Activated naive CD8-positive, alpha-beta T cell treated with anti-CD3 and anti-CD28 coated beads, Interleukin-2, amount 10 ng/mL, durations not matched to agents 7 days and 5 days (primary cell): ENCODE measurements at regions not wholly inside any gene's neighbourhood (a gene's known extent, or its start where the extent isn't known, plus 50 kb on each side); places are given as distances from the start of the nearest gene placed in this dataset.

Source experiments
- ATAC-seq: fragments of 150-1000 bp; cut with Tn5 transposase; one replicate; pipeline ENCODE4 v1.10.0; 2021; ENCODE audit warnings: low read depth, moderate library complexity
- POLR2A ChIA-PET: fragments of 350-600 bp; sonication (Branson Sonifier 250); formaldehyde crosslinking; loops from one replicate; lab custom pipeline; 2021; ENCODE audit warnings: antibody characterized with exemption; lab: Charles Lee
- DNase-seq: peaks from one replicate; pipeline ENCODE4 v3.0.0; 2021
- H3K27ac Mint-ChIP-seq: one replicate; pipeline ENCODE4 v1.8.0; 2022; ENCODE audit warnings: mild to moderate bottlenecking, mixed read lengths
- H3K27me3 Mint-ChIP-seq: one replicate; pipeline ENCODE4 v1.8.0; 2022; ENCODE audit warnings: mild to moderate bottlenecking, moderate library complexity, mixed read lengths
- H3K36me3 Mint-ChIP-seq: one replicate; pipeline ENCODE4 v1.8.0; 2021; ENCODE audit warnings: mild to moderate bottlenecking, mixed read lengths
- H3K4me1 Mint-ChIP-seq: one replicate; pipeline ENCODE4 v1.8.0; 2021; ENCODE audit warnings: mixed read lengths
- H3K4me3 Mint-ChIP-seq: one replicate; pipeline ENCODE4 v1.8.0; 2022; ENCODE audit warnings: mild to moderate bottlenecking, moderate library complexity, mixed read lengths
- H3K9me3 Mint-ChIP-seq: one replicate; pipeline ENCODE4 v1.8.0; 2021; ENCODE audit warnings: mixed read lengths

DNA sequence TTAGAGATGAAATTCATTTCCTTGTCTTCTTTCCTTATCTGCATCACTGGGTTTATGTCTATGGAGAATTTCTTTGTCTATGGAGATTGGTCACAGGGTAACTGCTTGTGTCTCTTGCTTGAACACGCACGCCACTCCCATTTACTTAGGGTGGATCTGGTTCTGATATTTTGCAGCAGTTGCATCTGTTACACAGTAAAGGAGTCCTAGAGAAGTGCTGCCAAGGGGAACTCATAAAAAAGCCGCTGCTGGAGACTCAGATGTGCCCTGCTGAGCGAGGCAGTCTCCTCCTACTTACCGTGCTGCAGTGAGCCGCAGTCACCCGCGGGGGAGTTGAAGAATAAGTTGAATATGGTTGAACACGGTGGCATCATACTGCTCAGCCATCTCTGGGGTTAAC is 105.2 kb upstream of the KLHL25 start:
- H3K4me3 Mint-ChIP-seq, result no peak overlapping the region
- POLR2A ChIA-PET, result no interaction called here
- H3K27ac Mint-ChIP-seq, result no peak overlapping the region
- no peaks in the 10 kb centered on the region for H3K36me3 Mint-ChIP-seq
- no peaks in the 10 kb centered on the region for H3K9me3 Mint-ChIP-seq
- H3K4me1 Mint-ChIP-seq, result no peaks in the 10 kb centered on the region
- ATAC-seq (no peak), DNase-seq (no peak)
- H3K27me3 Mint-ChIP-seq, result peaks cover 27% of the 10 kb centered on the region

DNA sequence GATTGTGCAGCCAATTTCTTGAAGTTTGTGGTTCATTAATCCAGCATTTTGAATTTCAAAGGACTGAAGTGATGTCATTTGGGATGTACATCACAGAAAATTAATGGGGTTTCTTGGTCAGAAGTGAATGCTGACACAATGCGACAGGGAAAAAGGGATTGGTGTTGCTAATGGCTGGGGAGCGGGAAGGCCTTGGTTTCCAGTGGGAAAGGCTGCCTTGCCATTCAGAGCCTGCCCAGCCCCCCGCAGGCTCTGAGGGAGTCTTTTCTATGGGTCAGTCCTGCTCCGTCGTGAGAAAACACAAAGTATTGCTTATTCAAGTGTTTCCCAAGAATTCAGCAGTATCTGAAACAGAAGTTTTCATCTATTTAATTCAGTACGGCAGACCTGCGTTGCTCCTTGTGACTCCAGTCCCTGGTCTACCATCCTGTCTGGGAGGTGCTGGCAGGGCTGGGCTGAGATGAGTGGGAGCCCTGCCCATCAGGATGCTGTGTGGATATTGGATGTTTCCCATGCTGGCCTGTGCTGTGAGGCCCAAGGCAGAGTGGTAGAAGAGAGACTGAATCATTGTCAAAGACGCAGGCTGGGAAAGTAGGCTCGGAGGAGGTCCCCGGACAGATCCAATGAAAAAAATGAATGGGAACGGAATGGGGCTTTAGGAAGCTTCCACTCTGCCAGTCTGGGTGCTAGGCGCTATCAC is 111.2 kb upstream of the KLHL25 start:
- Mint-ChIP-seq H3K27ac (no peak overlapping the region), H3K9me3 (no peaks in the 10 kb centered on the region), H3K36me3 (no peaks in the 10 kb centered on the region), H3K27me3 (peaks cover 18% of the 10 kb centered on the region), H3K4me3 (no peak overlapping the region), H3K4me1 (no peaks in the 10 kb centered on the region)
- no peak for ATAC-seq
- no peak for DNase-seq
- POLR2A ChIA-PET, result no interaction called here

DNA sequence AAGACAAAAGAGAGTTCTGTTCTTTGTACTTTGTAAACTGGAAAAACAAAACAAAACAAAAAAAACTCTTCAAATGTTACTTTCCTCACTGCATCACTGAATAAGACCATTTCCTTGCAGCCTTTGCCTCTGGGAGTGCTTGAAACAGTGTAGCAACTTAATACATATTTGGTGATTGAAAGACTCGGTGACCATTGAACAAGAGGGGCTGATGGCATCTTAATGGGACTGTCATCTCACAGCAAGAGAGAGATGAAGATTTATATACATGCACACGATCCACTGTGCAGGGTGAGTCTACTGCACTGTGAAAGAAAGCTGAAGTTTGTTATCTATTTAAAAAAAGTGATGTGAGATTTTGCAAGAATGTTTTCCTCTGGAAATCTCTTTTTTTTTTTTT is 111.9 kb upstream of the KLHL25 start:
- no peak for ATAC-seq
- no peak overlapping the region for H3K27ac Mint-ChIP-seq
- DNase-seq, result no peak
- H3K27me3 Mint-ChIP-seq, result peaks cover 19% of the 10 kb centered on the region
- H3K4me1 Mint-ChIP-seq, result no peaks in the 10 kb centered on the region
- H3K36me3 Mint-ChIP-seq, result no peaks in the 10 kb centered on the region
- H3K4me3 Mint-ChIP-seq, result no peak overlapping the region
- no peaks in the 10 kb centered on the region for H3K9me3 Mint-ChIP-seq
- POLR2A ChIA-PET, result no interaction called here

DNA sequence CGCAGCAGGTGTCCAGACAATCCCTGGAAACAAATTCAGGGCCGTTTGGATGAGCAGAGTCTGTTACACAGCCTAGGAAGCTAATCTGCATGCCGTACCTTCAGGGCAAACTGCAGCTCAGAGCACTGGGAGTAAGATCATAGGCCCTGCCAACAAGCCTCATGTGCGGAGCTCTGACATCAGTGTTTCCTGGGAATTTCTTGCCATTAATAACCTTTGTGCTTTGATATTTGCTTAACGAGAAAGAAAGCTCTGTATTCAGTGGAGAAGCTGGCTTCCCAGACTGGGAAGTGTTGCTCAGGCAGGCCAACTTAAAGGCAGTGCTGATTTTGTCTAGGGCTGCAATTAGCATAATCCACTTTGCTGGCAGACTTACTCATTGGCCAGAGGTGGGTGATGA is 116.1 kb upstream of the KLHL25 start:
- H3K4me3 Mint-ChIP-seq, result no peak overlapping the region
- no peaks in the 10 kb centered on the region for H3K36me3 Mint-ChIP-seq
- POLR2A ChIA-PET, result no interaction called here
- H3K4me1 Mint-ChIP-seq, result no peaks in the 10 kb centered on the region
- DNase-seq (no peak), ATAC-seq (no peak)
- H3K27ac Mint-ChIP-seq, result no peak overlapping the region
- H3K9me3 Mint-ChIP-seq, result no peaks in the 10 kb centered on the region
- peaks cover 8% of the 10 kb centered on the region for H3K27me3 Mint-ChIP-seq

DNA sequence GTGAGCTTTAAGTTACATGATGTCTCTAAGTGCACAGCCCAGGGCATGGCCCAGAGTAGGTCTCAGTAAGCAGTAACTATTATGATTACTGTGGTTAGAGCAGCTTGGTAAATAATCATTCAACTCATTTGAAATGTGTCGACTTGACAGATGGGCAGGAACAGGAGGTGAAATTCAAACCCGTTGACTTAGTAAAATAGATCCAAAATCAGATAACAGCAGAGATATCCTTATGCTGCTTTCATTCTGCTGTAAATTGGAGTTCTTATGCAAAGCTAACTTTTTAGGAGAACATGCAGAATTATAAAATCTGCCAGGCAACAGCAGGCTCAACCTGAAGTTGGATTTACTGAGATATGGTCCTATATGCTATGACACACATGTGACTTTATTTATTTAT is 118.7 kb upstream of the KLHL25 start:
- no peak overlapping the region for H3K27ac Mint-ChIP-seq
- ATAC-seq (no peak), DNase-seq (no peak)
- POLR2A ChIA-PET, result no interaction called here
- H3K27me3 Mint-ChIP-seq, result peaks cover 20% of the 10 kb centered on the region
- H3K9me3 Mint-ChIP-seq, result no peaks in the 10 kb centered on the region
- no peaks in the 10 kb centered on the region for H3K36me3 Mint-ChIP-seq
- H3K4me1 Mint-ChIP-seq, result no peaks in the 10 kb centered on the region
- no peak overlapping the region for H3K4me3 Mint-ChIP-seq

DNA sequence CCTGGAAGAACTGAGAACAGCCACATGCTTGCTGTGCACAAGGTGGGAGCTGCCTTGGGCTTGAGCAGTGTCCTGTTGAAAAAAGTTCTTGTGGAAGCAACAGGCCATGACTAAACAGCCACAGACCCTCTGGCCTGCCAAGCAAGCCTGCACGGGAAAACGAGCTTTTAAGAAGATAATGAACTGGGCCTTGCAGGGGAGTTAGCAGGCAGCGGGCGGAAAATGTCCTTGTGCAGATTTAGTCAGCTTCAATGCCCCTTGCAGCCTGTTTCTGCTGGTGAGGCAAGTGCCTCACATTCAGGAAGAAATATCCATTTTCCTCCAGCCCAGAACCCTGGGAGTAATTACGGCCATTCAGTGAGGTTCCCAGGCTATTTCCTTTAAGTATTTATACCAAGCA is 126.2 kb upstream of the KLHL25 start:
- no peak for DNase-seq
- Mint-ChIP-seq H3K36me3 (no peaks in the 10 kb centered on the region), H3K27me3 (peaks cover 21% of the 10 kb centered on the region), H3K4me3 (no peak overlapping the region), H3K27ac (no peak overlapping the region), H3K4me1 (no peaks in the 10 kb centered on the region), H3K9me3 (no peaks in the 10 kb centered on the region)
- POLR2A ChIA-PET, result no interaction called here
- ATAC-seq, result no peak

DNA sequence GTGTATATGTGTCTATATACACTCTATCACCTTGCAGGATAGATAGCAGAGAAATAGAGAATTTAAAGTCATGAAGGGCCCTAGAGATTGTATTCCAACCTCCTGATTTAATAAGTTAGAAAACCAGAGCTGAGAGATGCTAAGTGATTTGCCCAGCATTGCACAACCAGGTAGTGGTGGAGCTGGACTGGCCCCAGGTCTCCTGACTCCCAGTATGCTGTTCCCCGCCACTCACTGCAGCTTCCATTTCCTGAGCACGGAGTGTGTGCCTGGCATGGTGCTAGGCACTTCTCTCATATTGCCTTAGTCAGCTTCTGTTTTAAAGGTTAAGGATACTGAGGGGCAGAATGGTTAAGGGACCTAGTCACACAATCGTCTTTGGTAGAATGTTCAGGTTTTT is 129.4 kb upstream of the KLHL25 start:
- no peak for DNase-seq
- POLR2A ChIA-PET, result no interaction called here
- ATAC-seq, result no peak

DNA sequence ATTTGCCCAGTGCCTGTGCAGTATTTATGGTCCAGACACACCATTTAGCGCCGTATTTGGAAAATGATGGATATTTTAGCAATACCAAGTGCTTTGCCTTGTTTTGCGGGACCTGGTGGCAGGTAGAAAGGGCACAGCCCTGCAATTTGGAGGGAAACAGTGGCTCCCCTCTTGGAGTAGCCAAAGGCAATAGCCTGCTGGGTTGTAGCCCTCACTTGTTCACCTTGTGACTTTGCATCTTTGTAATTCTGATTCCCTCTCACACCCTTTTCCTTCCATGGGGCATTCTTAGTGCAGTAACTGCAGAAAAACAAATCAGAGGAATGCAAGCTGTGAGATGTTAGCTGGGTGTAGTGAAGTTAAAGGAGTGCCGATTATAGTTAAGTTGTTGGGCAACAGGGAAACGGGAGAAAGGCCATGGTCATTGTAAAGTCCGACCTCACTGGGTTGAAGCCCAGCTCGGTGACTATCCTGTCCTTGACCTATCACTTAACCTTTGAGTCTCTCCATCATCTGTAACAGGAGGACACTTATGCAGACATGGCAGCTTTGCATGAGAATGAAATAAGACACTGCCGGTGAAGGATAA is 131.0 kb upstream of the KLHL25 start:
- peaks cover 11% of the 10 kb centered on the region for H3K27me3 Mint-ChIP-seq
- no peak overlapping the region for H3K27ac Mint-ChIP-seq
- no peaks in the 10 kb centered on the region for H3K36me3 Mint-ChIP-seq
- H3K4me3 Mint-ChIP-seq, result no peak overlapping the region
- DNase-seq (no peak), ATAC-seq (no peak)
- POLR2A ChIA-PET, result no interaction called here
- H3K9me3 Mint-ChIP-seq, result no peaks in the 10 kb centered on the region
- no peaks in the 10 kb centered on the region for H3K4me1 Mint-ChIP-seq

More for the DNA sequence above, 129.4 kb upstream of the KLHL25 start:
- no peak overlapping the region for H3K4me3 Mint-ChIP-seq
- peaks cover 10% of the 10 kb centered on the region for H3K27me3 Mint-ChIP-seq
- H3K9me3 Mint-ChIP-seq, result no peaks in the 10 kb centered on the region
- H3K36me3 Mint-ChIP-seq, result no peaks in the 10 kb centered on the region
- H3K27ac Mint-ChIP-seq, result no peak overlapping the region
- H3K4me1 Mint-ChIP-seq, result no peaks in the 10 kb centered on the region

DNA sequence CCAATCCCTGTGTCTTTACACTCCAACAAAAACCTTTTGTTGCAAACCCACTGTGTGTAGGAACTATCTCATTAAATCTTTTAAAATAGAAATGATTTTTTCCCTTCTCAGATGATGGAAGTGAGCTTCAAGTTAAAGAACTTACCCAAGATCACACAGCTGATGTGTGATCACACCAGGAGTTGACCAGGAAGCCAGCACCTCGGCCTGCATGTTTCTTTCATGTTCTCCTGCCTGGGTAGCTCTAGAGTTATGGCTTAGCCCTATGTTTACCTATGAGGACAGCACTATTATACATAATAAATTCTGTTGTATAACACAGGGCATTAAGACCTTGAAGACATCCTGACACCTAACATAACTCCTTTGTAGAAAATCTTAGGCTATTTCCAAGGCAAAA is 132.1 kb upstream of the KLHL25 start:
- H3K4me3 Mint-ChIP-seq, result no peak overlapping the region
- no peaks in the 10 kb centered on the region for H3K9me3 Mint-ChIP-seq

DNA sequence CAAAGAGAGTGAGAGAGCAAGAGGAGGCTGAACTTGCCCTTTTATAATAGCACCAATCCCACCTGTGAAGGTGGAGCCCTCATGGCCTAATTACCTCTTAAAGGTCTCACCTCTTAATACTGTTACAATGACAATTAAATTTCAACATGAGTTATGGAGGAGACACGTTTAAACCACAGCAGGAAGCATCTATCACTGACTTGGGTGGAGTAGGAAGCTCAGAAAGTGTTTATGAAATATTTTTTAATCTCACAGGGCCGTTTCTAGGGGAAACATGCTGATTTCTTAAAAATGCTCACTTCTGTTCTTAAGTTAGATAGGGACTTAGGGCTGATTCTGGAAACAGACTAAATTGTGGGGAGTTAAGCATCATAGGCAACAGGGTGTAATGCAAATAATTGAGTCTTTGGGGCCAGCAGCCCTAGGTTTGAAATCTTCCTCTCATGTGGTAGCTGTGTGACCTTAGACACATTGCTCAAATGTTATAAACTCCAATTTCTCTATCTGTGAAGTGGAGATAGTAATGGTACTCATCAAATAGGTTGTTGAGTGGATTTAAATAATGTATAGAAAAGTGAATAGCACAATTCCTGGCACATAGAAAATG is 133.3 kb upstream of the KLHL25 start:
- ATAC-seq, result no peak
- no peaks in the 10 kb centered on the region for H3K4me1 Mint-ChIP-seq
- no peaks in the 10 kb centered on the region for H3K9me3 Mint-ChIP-seq
- no peaks in the 10 kb centered on the region for H3K36me3 Mint-ChIP-seq
- H3K4me3 Mint-ChIP-seq, result no peak overlapping the region
- no peak for DNase-seq
- peaks cover 11% of the 10 kb centered on the region for H3K27me3 Mint-ChIP-seq
- no peak overlapping the region for H3K27ac Mint-ChIP-seq
- POLR2A ChIA-PET, result no interaction called here

More for the DNA sequence above, 132.1 kb upstream of the KLHL25 start:
- Mint-ChIP-seq H3K27ac (no peak overlapping the region), H3K4me1 (no peaks in the 10 kb centered on the region), H3K27me3 (peaks cover 11% of the 10 kb centered on the region), H3K36me3 (no peaks in the 10 kb centered on the region)
- POLR2A ChIA-PET, result no interaction called here
- ATAC-seq, result no peak
- DNase-seq, result no peak

DNA sequence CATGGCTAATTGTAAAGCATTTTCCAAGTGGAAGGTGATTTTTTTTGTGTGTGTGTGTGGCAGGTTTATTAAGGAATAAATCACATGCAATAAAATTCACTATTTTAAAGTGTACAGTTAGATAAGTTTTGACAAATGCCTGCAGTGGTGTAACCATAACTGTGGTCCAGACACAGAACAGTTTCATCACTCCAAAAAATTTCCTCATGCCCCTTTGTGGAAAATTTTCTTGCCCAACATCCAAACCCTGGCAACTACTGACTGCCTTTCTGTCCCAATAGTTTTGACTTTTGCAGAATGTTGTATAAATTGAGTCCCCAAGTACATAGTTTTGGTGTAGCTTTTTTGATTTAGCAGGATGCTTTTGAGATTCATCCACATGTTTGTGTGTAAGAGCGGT is 135.1 kb upstream of the KLHL25 start:
- H3K27me3 Mint-ChIP-seq, result peaks cover 7% of the 10 kb centered on the region
- no peaks in the 10 kb centered on the region for H3K36me3 Mint-ChIP-seq
- no peak for ATAC-seq
- no peak overlapping the region for H3K4me3 Mint-ChIP-seq
- no peaks in the 10 kb centered on the region for H3K4me1 Mint-ChIP-seq
- POLR2A ChIA-PET, result no interaction called here
- no peak overlapping the region for H3K27ac Mint-ChIP-seq
- H3K9me3 Mint-ChIP-seq, result no peaks in the 10 kb centered on the region
- DNase-seq, result no peak

DNA sequence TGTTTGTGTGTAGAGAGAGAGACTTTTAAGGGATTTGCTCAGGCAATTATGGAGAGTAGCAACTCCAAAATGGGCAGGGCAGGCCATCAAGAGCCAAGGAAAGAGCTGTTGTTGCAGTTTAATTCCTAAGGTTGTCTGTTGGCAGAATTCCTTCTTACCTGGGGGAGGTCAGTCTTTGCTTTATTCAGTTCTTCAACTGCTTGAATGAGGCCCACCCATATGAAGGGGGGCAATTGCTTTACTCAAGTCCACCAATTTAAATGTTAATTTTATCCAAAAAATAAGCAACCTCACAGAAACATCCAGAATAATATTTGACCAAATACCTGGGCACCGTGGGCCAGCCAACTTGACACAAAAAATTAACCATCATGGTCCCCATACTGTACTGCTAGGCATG is 137.7 kb upstream of the KLHL25 start:
- no peaks in the 10 kb centered on the region for H3K9me3 Mint-ChIP-seq
- DNase-seq (no peak), ATAC-seq (no peak)
- no peak overlapping the region for H3K27ac Mint-ChIP-seq
- no peak overlapping the region for H3K4me3 Mint-ChIP-seq
- H3K36me3 Mint-ChIP-seq, result no peaks in the 10 kb centered on the region
- H3K4me1 Mint-ChIP-seq, result no peaks in the 10 kb centered on the region
- peaks cover 6% of the 10 kb centered on the region for H3K27me3 Mint-ChIP-seq
- POLR2A ChIA-PET, result no interaction called here

DNA sequence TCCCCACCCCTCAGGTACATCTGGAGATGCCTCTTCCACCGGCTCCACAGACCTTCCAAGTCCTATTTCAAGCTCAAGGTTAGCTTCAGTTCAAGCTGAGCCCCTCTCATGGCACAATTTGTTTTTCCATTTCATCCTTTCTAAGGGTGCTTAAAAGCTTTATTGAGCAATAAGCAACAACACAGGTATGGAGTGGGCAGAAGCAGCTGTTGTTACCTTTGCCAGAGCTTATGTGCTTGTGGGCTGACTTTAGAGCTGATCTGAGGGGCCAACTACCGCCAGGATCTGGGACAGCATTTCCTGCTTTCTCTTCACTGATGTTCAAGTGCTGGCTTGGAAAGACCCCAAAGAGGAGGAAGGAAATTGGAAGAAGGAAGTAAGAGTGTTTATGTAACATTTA is 140.0 kb upstream of the KLHL25 start:
- no peak overlapping the region for H3K4me3 Mint-ChIP-seq
- no peak for ATAC-seq

DNA sequence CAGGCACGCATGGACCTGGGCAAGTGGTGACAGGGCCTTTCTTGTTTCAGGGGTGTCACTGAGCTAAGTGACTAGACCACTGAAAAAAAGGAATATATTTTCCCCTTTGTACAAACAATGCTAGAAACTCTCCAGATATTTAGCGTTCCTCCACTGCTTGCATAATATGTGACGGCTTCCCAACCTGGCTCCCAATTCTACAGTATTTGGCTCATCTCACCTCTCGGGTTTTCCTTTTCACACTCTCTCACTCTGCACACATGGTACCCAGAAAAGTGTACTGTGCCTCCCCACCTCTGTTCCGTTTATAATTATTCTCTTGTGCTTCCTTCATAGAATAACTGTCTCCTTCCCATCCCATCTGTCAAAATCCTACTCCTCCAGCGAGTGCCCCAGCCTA is 140.5 kb upstream of the KLHL25 start:
- H3K27me3 Mint-ChIP-seq, result no peaks in the 10 kb centered on the region
- H3K4me3 Mint-ChIP-seq, result no peak overlapping the region
- H3K4me1 Mint-ChIP-seq, result no peaks in the 10 kb centered on the region
- H3K27ac Mint-ChIP-seq, result no peak overlapping the region
- no peaks in the 10 kb centered on the region for H3K36me3 Mint-ChIP-seq
- DNase-seq, result no peak
- no peak for ATAC-seq
- POLR2A ChIA-PET, result no interaction called here
- H3K9me3 Mint-ChIP-seq, result no peaks in the 10 kb centered on the region

More for the DNA sequence above, 140.0 kb upstream of the KLHL25 start:
- no peak for DNase-seq
- Mint-ChIP-seq H3K4me1 (no peaks in the 10 kb centered on the region), H3K27ac (no peak overlapping the region), H3K9me3 (no peaks in the 10 kb centered on the region), H3K27me3 (no peaks in the 10 kb centered on the region), H3K36me3 (no peaks in the 10 kb centered on the region)
- POLR2A ChIA-PET, result no interaction called here
